ENCODE measurements at regions not wholly inside any gene's neighbourhood (a gene's known extent, or its start where the extent isn't known, plus 50 kb on each side); places are given as distances from the start of the nearest gene placed in this dataset.

DNA sequence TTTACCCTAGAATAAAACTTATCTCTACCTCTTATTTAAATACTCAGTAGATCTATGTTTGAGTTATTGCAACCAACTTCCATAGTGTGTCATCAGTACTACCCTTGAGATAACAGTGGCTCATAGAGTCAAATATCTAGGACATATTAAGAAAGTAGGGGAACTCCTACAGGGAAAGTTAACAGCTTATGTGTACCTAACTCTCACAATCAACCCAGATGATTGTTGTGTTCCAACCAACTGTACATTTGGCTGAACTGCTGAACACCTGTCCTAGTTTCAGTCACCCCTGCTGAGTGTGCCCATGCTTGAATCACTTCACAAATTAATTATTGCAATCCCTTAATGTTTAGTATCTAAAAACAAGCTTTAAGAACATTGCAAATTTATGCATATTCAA is 244.2 kb upstream of the GRID2 start:
- H3K36me3 Mint-ChIP-seq, result no peaks in the 10 kb centered on the region
- no peak for ATAC-seq
- H3K4me1 Mint-ChIP-seq, result no peaks in the 10 kb centered on the region
- DNase-seq, result no peak
- H3K9me3 Mint-ChIP-seq (ENCODE audit: low read depth), result no peaks in the 10 kb centered on the region
- no peak overlapping the region for H3K4me3 Mint-ChIP-seq
- CTCF ChIA-PET, result no interaction called here
- H3K27ac Mint-ChIP-seq, result no peak overlapping the region
- no peaks in the 10 kb centered on the region for H3K27me3 Mint-ChIP-seq

DNA sequence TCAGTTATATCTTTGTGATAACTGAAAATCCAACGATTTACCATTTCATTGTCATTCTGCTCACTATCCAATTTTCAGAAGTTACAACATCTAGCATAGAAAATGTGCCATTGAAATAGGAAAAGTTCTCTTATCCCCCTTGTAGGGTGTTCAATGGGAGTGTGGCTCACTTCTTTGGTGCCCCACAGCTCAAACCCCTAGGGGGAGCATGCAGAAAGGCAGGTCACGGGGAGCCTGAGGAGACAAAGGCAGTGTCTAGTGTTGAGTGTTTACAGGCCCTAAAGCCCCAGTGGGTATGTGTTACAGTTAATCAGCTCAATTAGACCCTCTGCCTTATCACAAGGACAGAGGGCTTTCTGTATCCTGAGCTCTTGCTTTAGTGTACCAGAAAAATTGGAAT is 243.4 kb upstream of the GRID2 start:
- Mint-ChIP-seq H3K4me1 (no peaks in the 10 kb centered on the region), H3K27ac (no peak overlapping the region), H3K4me3 (no peak overlapping the region), H3K9me3 (ENCODE audit: low read depth) (no peaks in the 10 kb centered on the region), H3K27me3 (no peaks in the 10 kb centered on the region), H3K36me3 (no peaks in the 10 kb centered on the region)
- ATAC-seq, result no peak
- no peak for DNase-seq
- CTCF ChIA-PET, result no interaction called here

DNA sequence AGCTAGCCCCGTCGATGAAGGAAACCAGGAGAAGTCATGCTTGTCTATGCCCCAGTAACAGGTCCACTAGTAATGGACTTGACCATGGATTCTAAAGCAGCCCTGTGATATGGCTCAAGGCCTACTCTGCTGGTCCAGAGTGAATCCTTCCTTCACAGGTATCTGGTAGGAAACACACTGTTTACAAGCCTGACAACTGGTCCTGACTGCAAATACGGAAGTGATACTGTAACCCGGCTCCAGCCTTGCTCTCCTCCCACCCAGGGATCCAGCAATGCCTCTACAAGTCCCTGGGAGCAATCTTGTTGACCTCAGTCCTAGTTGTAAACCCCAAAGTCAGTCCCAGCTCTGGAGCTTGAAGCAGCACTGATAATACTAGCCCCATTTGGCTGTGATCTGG is 239.2 kb upstream of the GRID2 start:
- CTCF ChIA-PET, result no interaction called here
- ATAC-seq (no peak), DNase-seq (no peak)
- Mint-ChIP-seq H3K4me3 (no peak overlapping the region), H3K27ac (no peak overlapping the region), H3K4me1 (no peaks in the 10 kb centered on the region), H3K36me3 (no peaks in the 10 kb centered on the region), H3K9me3 (ENCODE audit: low read depth) (peaks cover 2% of the 10 kb centered on the region), H3K27me3 (no peaks in the 10 kb centered on the region)

DNA sequence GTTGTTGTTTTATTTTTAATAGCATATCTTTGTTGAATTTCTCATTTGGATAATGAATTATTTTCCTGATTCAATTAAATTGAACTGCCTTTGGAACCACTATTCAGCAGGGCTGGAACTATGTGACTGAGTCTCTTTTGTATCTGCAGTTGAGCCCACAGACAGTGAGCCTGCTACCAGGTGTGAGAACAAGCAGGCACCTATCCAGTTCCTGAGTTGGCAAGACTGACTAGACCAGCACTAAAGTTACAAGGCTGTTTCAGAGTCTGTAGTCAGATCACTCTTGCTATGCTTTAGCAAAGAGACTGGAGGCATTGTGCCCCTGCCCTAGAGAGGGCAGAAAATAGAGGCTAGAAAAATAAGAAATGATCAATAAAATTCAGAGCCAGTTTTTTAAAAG is 237.3 kb upstream of the GRID2 start:
- no peaks in the 10 kb centered on the region for H3K36me3 Mint-ChIP-seq
- no peak for ATAC-seq
- H3K27ac Mint-ChIP-seq, result no peak overlapping the region
- no peak for DNase-seq
- CTCF ChIA-PET, result no interaction called here
- no peak overlapping the region for H3K4me3 Mint-ChIP-seq
- peaks cover 2% of the 10 kb centered on the region for H3K9me3 Mint-ChIP-seq (ENCODE audit: low read depth)
- H3K27me3 Mint-ChIP-seq, result no peaks in the 10 kb centered on the region
- no peaks in the 10 kb centered on the region for H3K4me1 Mint-ChIP-seq

DNA sequence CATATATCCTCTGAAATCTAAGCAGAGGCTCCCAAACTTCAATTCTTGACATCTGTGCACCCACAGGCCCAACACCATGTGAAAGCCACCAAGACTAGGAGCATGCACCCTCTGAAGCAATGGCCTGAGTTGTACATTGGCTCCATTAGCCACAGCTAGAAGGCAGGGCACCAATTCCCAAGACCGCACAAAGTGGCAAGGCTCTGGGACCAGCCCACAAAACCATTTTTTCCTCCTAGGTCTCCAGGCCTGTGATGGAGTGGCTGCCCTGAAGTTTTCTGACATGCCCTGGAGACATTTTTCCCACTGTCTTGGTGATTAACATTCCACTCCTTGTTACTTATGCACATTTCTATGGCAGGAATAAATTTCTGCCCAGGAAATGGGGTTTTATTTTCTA is 232.2 kb upstream of the GRID2 start:
- Mint-ChIP-seq H3K27me3 (no peaks in the 10 kb centered on the region), H3K9me3 (ENCODE audit: low read depth) (peaks cover 2% of the 10 kb centered on the region), H3K4me1 (no peaks in the 10 kb centered on the region), H3K36me3 (no peaks in the 10 kb centered on the region), H3K27ac (no peak overlapping the region), H3K4me3 (no peak overlapping the region)
- CTCF ChIA-PET, result no interaction called here
- ATAC-seq, result no peak
- DNase-seq, result no peak

DNA sequence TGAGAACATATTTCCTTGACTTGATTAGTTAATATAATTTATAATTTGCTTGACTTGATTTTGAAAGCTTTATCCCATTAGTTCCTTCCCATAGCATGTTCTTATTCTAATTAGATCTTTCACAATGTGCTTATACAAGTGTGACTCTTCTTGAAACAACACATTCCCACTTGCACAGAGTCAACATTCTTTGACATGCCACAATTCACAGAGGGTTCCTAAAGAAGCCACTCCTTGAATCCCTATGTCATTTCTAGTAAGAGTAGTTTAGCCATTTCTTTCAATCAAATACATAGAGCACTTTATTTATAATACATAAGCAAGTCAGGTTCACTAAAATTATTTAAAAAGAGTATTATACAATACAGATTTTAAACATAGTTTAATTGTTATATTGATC is 228.9 kb upstream of the GRID2 start:
- CTCF ChIA-PET, result no interaction called here
- Mint-ChIP-seq H3K36me3 (no peaks in the 10 kb centered on the region), H3K27me3 (no peaks in the 10 kb centered on the region), H3K27ac (no peak overlapping the region), H3K9me3 (ENCODE audit: low read depth) (peaks cover 4% of the 10 kb centered on the region), H3K4me3 (no peak overlapping the region), H3K4me1 (no peaks in the 10 kb centered on the region)
- no peak for ATAC-seq
- no peak for DNase-seq

DNA sequence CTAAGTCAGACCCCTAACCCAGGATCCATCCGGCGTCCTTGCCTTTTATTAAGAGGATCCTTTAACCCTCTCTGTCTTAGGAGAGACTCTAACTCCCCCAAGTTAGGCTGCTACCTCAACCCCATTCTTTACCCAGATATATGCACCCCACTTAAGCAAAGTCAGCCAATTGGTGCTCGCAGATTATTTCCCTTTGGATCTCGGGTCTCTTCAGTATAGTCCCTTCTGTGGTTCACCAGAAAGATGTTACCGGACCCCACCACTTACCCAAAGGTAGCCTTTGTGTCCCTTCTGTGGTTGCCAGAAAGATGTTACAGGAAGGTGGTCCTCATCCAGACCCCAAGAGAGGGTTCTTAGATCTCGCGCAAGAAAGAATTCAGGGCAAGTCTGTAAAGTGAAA is 212.9 kb upstream of the GRID2 start:
- H3K27ac Mint-ChIP-seq, result no peak overlapping the region
- no peaks in the 10 kb centered on the region for H3K36me3 Mint-ChIP-seq
- H3K4me1 Mint-ChIP-seq, result no peaks in the 10 kb centered on the region
- no peak for ATAC-seq
- no peaks in the 10 kb centered on the region for H3K27me3 Mint-ChIP-seq
- no peak overlapping the region for H3K4me3 Mint-ChIP-seq
- CTCF ChIA-PET, result no interaction called here
- no peak for DNase-seq
- H3K9me3 Mint-ChIP-seq (ENCODE audit: low read depth), result peaks cover 6% of the 10 kb centered on the region

DNA sequence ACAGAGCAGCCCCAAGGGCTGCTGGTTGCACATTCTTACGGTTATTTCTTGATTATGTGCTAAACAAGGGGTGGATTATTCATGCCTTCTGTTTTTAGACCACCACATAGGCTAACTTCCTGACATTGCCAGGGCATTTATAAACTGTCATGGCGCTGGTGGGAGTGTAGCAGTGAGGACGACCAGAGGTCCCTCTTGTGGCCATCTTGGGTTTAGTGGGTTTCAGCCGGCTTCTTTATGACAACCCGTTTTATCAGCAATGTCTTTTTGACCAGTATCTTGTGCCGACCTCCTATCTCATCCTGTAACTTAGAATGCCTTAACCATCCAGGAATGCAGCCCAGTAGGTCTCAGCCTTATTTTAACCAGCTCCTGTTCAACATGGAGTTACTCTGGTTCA is 212.4 kb upstream of the GRID2 start:
- no peaks in the 10 kb centered on the region for H3K4me1 Mint-ChIP-seq
- no peaks in the 10 kb centered on the region for H3K27me3 Mint-ChIP-seq
- CTCF ChIA-PET, result no interaction called here
- no peak overlapping the region for H3K4me3 Mint-ChIP-seq
- no peaks in the 10 kb centered on the region for H3K36me3 Mint-ChIP-seq
- ATAC-seq, result no peak
- H3K27ac Mint-ChIP-seq, result no peak overlapping the region
- peaks cover 6% of the 10 kb centered on the region for H3K9me3 Mint-ChIP-seq (ENCODE audit: low read depth)
- no peak for DNase-seq

DNA sequence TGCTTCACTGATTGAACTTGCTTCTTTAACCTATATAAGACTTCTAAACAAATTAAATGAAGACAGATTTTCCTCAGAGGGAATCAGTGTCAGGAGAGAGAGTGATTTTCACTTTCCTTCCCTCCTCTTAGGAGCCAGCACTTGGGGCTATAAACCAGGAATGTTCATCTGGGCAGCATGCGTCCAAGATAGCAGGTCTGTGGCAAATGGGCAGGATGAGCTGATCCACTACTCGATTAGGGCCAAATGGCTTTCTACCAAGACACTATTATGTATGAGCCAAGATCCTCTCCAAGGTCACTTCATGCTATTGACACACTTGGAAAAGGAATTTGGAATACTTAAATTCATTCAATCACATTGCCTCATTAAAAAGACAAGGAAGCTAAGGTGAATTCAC is 203.9 kb upstream of the GRID2 start:
- Mint-ChIP-seq H3K36me3 (no peaks in the 10 kb centered on the region), H3K27me3 (no peaks in the 10 kb centered on the region), H3K9me3 (ENCODE audit: low read depth) (peaks cover 5% of the 10 kb centered on the region), H3K27ac (no peak overlapping the region), H3K4me3 (no peak overlapping the region), H3K4me1 (no peaks in the 10 kb centered on the region)
- CTCF ChIA-PET, result no interaction called here
- ATAC-seq (no peak), DNase-seq (no peak)

DNA sequence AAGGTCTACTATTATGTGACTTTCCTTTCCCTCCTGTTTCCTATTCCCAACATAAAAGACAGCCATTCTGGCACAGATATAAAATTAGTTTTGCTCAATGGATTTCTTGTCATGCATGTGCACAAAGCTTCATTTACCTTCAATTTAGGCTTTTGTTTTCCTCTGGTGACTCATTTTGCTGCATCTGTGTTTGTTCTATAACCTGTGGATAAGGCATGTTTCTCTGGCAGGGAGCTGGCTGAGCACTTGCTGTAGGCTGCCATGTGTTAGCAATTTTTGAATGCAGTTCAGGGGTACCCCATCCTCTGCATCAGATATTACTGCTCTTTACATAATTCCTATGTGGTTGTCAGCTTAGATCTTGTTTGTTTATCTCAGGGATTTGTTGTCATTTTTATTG is 202.8 kb upstream of the GRID2 start:
- Mint-ChIP-seq H3K4me1 (no peaks in the 10 kb centered on the region), H3K4me3 (no peak overlapping the region), H3K36me3 (no peaks in the 10 kb centered on the region), H3K27me3 (no peaks in the 10 kb centered on the region), H3K9me3 (ENCODE audit: low read depth) (peaks cover 5% of the 10 kb centered on the region), H3K27ac (no peak overlapping the region)
- no peak for DNase-seq
- CTCF ChIA-PET, result no interaction called here
- no peak for ATAC-seq

DNA sequence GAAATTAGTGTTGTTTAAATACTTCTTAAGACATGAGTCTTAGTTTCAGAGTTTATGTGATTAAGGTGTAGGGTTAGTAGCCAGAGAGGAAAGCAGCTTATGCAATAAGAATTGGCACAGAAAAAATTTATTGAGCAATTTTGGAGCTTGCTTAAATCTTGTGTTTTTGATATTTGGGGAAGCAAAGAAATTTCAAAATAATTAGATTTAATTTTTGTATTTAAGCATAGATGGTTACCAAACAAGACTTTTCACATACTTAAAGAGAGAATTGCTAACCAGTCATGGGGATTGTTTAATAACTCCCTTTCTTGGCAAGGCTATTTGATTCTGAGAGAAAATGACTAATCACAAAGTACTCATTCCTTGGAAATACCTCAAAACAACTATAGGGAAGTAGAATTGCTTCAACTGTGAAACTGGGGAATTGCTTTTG is 202.0 kb upstream of the GRID2 start:
- CTCF ChIA-PET, result no interaction called here
- no peak for ATAC-seq
- H3K27me3 Mint-ChIP-seq, result no peaks in the 10 kb centered on the region
- no peaks in the 10 kb centered on the region for H3K4me1 Mint-ChIP-seq
- H3K9me3 Mint-ChIP-seq (ENCODE audit: low read depth), result peaks cover 5% of the 10 kb centered on the region
- no peak for DNase-seq
- H3K36me3 Mint-ChIP-seq, result no peaks in the 10 kb centered on the region
- no peak overlapping the region for H3K4me3 Mint-ChIP-seq
- no peak overlapping the region for H3K27ac Mint-ChIP-seq

DNA sequence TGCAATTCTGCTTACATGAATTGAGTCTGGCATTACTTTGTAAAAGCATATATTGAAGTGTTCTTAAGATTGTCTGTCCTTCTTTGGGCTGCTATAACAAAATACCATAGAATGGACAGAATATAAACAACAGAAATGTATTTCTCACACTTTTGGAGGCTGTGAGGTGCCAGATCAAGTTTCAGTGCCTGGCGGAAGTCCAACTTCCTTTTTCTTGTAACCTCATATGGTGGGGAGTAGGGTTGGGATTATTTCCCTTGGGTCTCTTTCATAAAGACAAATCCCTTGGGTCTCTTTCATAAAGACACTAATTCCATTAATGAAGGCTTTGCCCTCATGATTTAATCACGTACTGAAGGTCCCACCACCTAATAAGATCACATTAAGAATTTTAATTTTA is 199.3 kb upstream of the GRID2 start:
- Mint-ChIP-seq H3K36me3 (no peaks in the 10 kb centered on the region), H3K27me3 (no peaks in the 10 kb centered on the region), H3K4me3 (no peak overlapping the region), H3K4me1 (no peaks in the 10 kb centered on the region), H3K9me3 (ENCODE audit: low read depth) (peaks cover 2% of the 10 kb centered on the region), H3K27ac (no peak overlapping the region)
- DNase-seq (no peak), ATAC-seq (no peak)
- CTCF ChIA-PET, result no interaction called here

DNA sequence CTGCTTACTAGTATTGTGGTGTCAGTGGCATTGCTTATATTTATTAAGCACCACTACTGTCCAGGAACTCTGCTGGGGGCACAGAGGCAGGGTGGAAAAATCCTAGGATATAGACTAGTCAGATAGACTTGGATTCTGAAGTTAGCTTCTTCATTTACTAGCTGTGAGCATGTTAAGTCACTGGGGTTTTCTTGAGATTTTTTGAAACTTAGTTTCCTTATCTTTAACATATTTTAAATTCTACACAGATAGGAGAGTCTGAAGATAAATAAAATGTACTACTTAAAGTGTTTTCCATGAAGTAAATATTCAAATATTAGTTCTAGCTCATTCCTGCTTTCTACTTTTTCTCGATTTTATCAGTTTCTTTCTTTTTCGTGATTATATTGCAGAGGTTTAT is 196.9 kb upstream of the GRID2 start:
- Mint-ChIP-seq H3K4me1 (no peaks in the 10 kb centered on the region), H3K9me3 (ENCODE audit: low read depth) (peaks cover 2% of the 10 kb centered on the region), H3K36me3 (no peaks in the 10 kb centered on the region), H3K4me3 (no peak overlapping the region), H3K27me3 (no peaks in the 10 kb centered on the region), H3K27ac (no peak overlapping the region)
- CTCF ChIA-PET, result no interaction called here
- DNase-seq (no peak), ATAC-seq (no peak)

DNA sequence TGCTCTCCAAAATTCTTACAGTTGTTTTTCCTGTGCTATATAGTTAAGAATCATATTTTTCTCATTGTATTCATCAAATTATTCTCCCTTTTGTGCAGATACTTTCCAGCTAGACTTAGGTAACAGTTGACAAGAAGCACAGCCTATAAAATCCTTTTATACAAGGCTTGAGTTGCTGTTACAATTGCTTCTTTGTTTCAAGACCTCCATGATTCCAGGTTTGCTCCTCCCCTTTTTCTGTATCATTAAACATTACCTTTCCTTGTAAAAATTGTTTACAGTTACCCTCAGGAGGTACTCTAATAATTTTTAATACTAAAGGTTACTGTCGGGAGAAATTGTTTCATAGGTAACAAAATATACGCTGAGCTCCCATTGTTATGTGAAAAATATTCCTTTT is 192.3 kb upstream of the GRID2 start:
- H3K36me3 Mint-ChIP-seq, result no peaks in the 10 kb centered on the region

DNA sequence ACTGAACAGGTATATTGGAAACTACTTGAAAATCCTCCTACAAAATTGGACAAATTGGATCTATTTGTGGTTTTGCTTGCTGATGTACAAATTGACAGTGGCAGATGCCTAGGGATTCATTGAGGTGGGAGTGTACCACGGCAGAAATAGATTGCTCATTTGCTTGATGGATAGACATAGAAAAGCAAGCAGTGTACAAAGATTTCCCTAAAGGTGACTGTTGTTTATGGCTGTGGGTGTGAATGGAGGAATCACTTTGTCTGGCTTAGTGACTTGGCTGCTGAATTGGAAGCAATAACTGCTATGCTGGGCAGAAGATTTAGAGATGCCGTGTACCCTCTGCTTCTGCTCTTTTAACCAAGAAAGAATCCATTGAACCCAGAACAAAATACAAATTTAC is 191.0 kb upstream of the GRID2 start:
- Mint-ChIP-seq H3K27ac (no peak overlapping the region), H3K4me3 (no peak overlapping the region), H3K9me3 (ENCODE audit: low read depth) (no peaks in the 10 kb centered on the region), H3K27me3 (no peaks in the 10 kb centered on the region), H3K36me3 (no peaks in the 10 kb centered on the region), H3K4me1 (no peaks in the 10 kb centered on the region)
- DNase-seq (no peak), ATAC-seq (no peak)
- CTCF ChIA-PET, result no interaction called here

More for the DNA sequence above, 192.3 kb upstream of the GRID2 start:
- no peak for ATAC-seq
- CTCF ChIA-PET, result no interaction called here
- no peaks in the 10 kb centered on the region for H3K9me3 Mint-ChIP-seq (ENCODE audit: low read depth)
- no peak for DNase-seq
- H3K27me3 Mint-ChIP-seq, result no peaks in the 10 kb centered on the region
- H3K27ac Mint-ChIP-seq, result no peak overlapping the region
- no peaks in the 10 kb centered on the region for H3K4me1 Mint-ChIP-seq
- no peak overlapping the region for H3K4me3 Mint-ChIP-seq

Data from activated CD8-positive, alpha-beta memory T cell treated with anti-CD3 and anti-CD28 coated beads, Interleukin-2, amount 10 ng/mL, durations not matched to agents 7 days and 5 days (primary cell).